OCI-LY7 (cell line): ENCODE measurements at regions not wholly inside any gene's neighbourhood (a gene's known extent, or its start where the extent isn't known, plus 50 kb on each side); places are given as distances from the start of the nearest gene placed in this dataset.

ENCODE experiments used
- BruUV-seq: library from RNA; stranded (reverse); fragments of 400-500 nt; replicated peaks from 2 replicates; lab custom pipeline; 2021; lab: Mats Ljungman, UMichigan
- CTCF ChIA-PET: fragments of 300-600 bp; sonication (Branson Sonifier 250); formaldehyde crosslinking; loops from one replicate; lab custom pipeline; 2022; ENCODE audit warnings: antibody characterized with exemption; ENCODE audit not compliant: unreplicated experiment; lab: Charles Lee
- POLR2A ChIA-PET: fragments of 300-600 bp; sonication (Branson Sonifier 250); formaldehyde crosslinking; loops from one replicate; lab custom pipeline; 2022; ENCODE audit warnings: antibody characterized with exemption; lab: Charles Lee
- DNase-seq: peaks from one replicate; pipeline ENCODE4 v3.0.0-alpha.2; 2015; ENCODE audit warnings: low spot score
- H2AFZ ChIP-seq: fragments of 200-600 bp; sonication (generic), shearing (Covaris generic); 2 replicates; pipeline ENCODE4 v1.6.1; 2014; ENCODE audit warnings: mild to moderate bottlenecking, antibody characterized with exemption, low read length, moderate library complexity
- H3K27ac ChIP-seq: fragments of 200-600 bp; sonication (generic); 2 replicates; pipeline ENCODE4 v1.5.1; 2014; ENCODE audit warnings: mixed run types, low read depth, mild to moderate bottlenecking, moderate library complexity, low read length, inconsistent platforms; ENCODE audit not compliant: poor library complexity, severe bottlenecking
- H3K36me3 ChIP-seq: fragments of 200-600 bp; sonication (generic); 2 replicates; pipeline ENCODE4 v1.6.1; 2014; ENCODE audit warnings: mild to moderate bottlenecking, antibody characterized with exemption, low read length, moderate library complexity, mixed read lengths; ENCODE audit not compliant: insufficient read depth
- H3K4me1 ChIP-seq: fragments of 200-600 bp; sonication (generic); 2 replicates; pipeline ENCODE4 v1.5.1; 2014; ENCODE audit warnings: mild to moderate bottlenecking, low read length; ENCODE audit not compliant: insufficient read depth, poor library complexity, severe bottlenecking
- H3K4me2 ChIP-seq: fragments of 200-600 bp; sonication (generic); 2 replicates; pipeline ENCODE4 v1.6.1; 2014; ENCODE audit warnings: mild to moderate bottlenecking, low read length
- H3K4me3 ChIP-seq: fragments of 200-600 bp; sonication (generic); 2 replicates; pipeline ENCODE4 v1.5.1; 2014; ENCODE audit warnings: mild to moderate bottlenecking, low read depth, low read length; ENCODE audit not compliant: poor library complexity, severe bottlenecking
- H3K79me2 ChIP-seq: fragments of 200-600 bp; sonication (generic); 2 replicates; pipeline ENCODE4 v1.6.1; 2016; ENCODE audit warnings: low read depth, mild to moderate bottlenecking, low read length, moderate library complexity, mixed read lengths; ENCODE audit not compliant: insufficient read depth
- H3K9me2 ChIP-seq: fragments of 200-600 bp; sonication (generic); 2 replicates; pipeline ENCODE4 v1.6.1; 2016; ENCODE audit warnings: mild to moderate bottlenecking, low read length, mixed read lengths; ENCODE audit not compliant: insufficient read depth
- H3K9me3 ChIP-seq: fragments of 200-600 bp; sonication (generic); 2 replicates; pipeline ENCODE4 v1.6.1; 2014; ENCODE audit warnings: mild to moderate bottlenecking, mixed run types, low read length, mixed read lengths
- H4K20me1 ChIP-seq: fragments of 200-600 bp; sonication (generic); 2 replicates; pipeline ENCODE4 v1.6.1; 2014; ENCODE audit warnings: mild to moderate bottlenecking, antibody characterized with exemption, low read length, moderate library complexity, mixed read lengths; ENCODE audit not compliant: insufficient read depth
- EZH2phosphoT487 ChIP-seq: fragments of 200-600 bp; sonication (generic); IDR thresholded peaks from 2 replicates; pipeline ENCODE4 v1.6.1; 2018; ENCODE audit warnings: low read depth, borderline replicate concordance, mild to moderate bottlenecking, mixed run types, antibody characterized with exemption, low read length, moderate library complexity, mixed read lengths
- intact Hi-C: fragments of 100-400 bp; cut with micrococcal nuclease; formaldehyde crosslinking; loops from one replicate; pipeline ENCODE4 v1.10.0; 2022; ENCODE audit not compliant: unreplicated experiment
- TF ChIP-seq, protein P1 (sequence below): fragments of 200-600 bp; sonication (generic); conservative IDR thresholded peaks from 2 replicates; pipeline ENCODE4 v1.5.1; 2014; ENCODE audit warnings: mild to moderate bottlenecking, antibody characterized with exemption, low read length, moderate library complexity, mixed read lengths

DNA sequence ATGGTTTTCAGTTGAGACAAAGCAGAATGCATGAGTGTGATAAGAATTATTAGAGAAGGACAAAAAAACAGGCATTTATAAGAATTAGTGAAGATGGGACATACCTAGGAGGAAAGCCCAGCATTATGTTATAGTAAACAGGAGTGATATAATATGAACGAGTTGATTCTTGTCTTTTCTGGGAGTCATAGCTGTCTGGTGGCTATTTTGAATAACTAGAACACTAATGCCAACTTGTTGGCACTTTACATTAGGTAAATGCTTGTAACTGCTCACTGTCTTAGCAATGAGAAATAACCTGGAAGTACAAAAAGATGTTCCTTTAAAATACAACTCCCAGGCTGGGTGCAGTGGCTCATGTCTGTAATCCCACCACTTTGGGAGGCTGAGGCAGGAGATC lies 540.8 kb upstream of the SPHKAP start:
- no peak for TF ChIP-seq EZH2phosphoT487
- TF ChIP-seq, protein P1, sequence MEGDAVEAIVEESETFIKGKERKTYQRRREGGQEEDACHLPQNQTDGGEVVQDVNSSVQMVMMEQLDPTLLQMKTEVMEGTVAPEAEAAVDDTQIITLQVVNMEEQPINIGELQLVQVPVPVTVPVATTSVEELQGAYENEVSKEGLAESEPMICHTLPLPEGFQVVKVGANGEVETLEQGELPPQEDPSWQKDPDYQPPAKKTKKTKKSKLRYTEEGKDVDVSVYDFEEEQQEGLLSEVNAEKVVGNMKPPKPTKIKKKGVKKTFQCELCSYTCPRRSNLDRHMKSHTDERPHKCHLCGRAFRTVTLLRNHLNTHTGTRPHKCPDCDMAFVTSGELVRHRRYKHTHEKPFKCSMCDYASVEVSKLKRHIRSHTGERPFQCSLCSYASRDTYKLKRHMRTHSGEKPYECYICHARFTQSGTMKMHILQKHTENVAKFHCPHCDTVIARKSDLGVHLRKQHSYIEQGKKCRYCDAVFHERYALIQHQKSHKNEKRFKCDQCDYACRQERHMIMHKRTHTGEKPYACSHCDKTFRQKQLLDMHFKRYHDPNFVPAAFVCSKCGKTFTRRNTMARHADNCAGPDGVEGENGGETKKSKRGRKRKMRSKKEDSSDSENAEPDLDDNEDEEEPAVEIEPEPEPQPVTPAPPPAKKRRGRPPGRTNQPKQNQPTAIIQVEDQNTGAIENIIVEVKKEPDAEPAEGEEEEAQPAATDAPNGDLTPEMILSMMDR, result no peak
- no peak for DNase-seq

DNA sequence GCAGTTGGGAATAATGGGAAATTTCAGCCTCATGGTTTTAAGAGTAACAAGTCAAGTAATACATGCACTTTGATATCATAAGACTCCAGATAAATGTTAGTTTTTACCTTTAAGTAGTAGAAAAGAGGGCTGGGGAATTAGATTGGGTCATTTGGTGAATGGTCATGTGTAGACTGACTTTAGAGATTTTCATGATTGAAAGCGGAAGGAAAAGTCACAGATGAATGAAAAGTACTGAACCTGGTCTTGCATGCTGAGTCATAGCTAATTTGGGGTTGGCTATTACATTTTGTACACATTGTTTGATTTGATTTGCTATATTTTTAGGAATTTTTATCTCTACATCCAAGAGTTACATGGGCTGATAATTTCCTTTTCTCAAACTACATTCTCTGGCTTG lies 539.4 kb upstream of the SPHKAP start:
- no peaks in the 10 kb centered on the region for H3K36me3 ChIP-seq
- H2AFZ ChIP-seq, result no peak overlapping the region
- H3K4me1 ChIP-seq, result no peaks in the 10 kb centered on the region
- no peaks in the 10 kb centered on the region for H3K79me2 ChIP-seq
- no TSS peak for BruUV-seq
- ChIA-PET POLR2A (interaction anchor here (0.5 kb wide), 1 partner anchor 314 kb away, joined by 5 read pairs; no protein-coding TSS in a partner anchor), CTCF (no interaction called here)
- intact Hi-C loops, result no loop called here
- H3K9me3 ChIP-seq, result no peaks in the 10 kb centered on the region
- no peak overlapping the region for H3K27ac ChIP-seq
- DNase-seq, result no peak
- H3K4me2 ChIP-seq, result no peak overlapping the region
- H4K20me1 ChIP-seq, result no peaks in the 10 kb centered on the region
- H3K9me2 ChIP-seq, result no peaks in the 10 kb centered on the region
- no peak overlapping the region for H3K4me3 ChIP-seq
- TF ChIP-seq EZH2phosphoT487, result no peak
- TF ChIP-seq, protein P1, result no peak

More for the DNA sequence above, 540.8 kb upstream of the SPHKAP start:
- ChIA-PET POLR2A (no interaction called here), CTCF (no interaction called here)
- Histone ChIP-seq H2AFZ (no peak overlapping the region), H3K27ac (no peak overlapping the region), H3K9me2 (no peaks in the 10 kb centered on the region), H4K20me1 (no peaks in the 10 kb centered on the region), H3K4me1 (no peaks in the 10 kb centered on the region), H3K4me3 (no peak overlapping the region), H3K79me2 (no peaks in the 10 kb centered on the region), H3K4me2 (no peak overlapping the region), H3K9me3 (no peaks in the 10 kb centered on the region), H3K36me3 (no peaks in the 10 kb centered on the region)
- intact Hi-C loops, result no loop called here
- no TSS peak for BruUV-seq

DNA sequence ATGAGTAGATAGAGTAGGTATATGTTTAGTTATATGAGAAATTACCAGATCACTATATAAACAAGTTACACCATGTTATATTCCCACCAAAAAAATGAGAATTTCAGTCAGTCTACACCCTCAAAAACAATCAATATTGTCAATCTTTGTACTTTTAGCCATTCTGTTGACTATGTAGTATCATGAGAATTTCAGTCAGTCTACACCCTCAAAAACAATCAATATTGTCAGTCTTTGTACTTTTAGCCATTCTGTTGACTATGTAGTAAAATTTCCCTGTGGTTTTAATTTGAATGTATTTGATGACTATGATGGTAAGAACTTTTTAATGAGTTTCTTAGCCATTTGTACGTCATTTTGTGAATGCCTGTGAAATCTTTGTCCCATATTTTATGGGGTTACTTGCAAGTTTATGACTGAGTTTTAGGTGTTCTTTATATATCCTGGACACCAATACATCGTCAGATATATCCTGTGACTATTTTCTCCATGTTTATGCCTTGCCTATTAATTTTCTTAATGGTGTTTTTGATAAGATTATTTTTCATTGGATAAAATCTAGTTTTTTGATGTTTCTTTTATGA lies 528.4 kb upstream of the SPHKAP start:
- Histone ChIP-seq H3K4me3 (no peak overlapping the region), H3K4me1 (no peaks in the 10 kb centered on the region), H3K79me2 (no peaks in the 10 kb centered on the region), H4K20me1 (no peaks in the 10 kb centered on the region), H3K9me2 (no peaks in the 10 kb centered on the region), H3K4me2 (no peak overlapping the region), H2AFZ (no peak overlapping the region), H3K27ac (no peak overlapping the region), H3K9me3 (no peaks in the 10 kb centered on the region), H3K36me3 (no peaks in the 10 kb centered on the region)
- ChIA-PET POLR2A (no interaction called here), CTCF (no interaction called here)
- DNase-seq, result no peak
- BruUV-seq, result no TSS peak
- no peak for TF ChIP-seq EZH2phosphoT487
- TF ChIP-seq, protein P1, result no peak
- intact Hi-C loops, result no loop called here
